GM18499 (cell line): ENCODE measurements at regions not wholly inside any gene's neighbourhood (a gene's known extent, or its start where the extent isn't known, plus 50 kb on each side); places are given as distances from the start of the nearest gene placed in this dataset.
A peak's percentile ranks its signal among the peaks of the same experiment; 100 is the strongest.
"Not testable (repeated sequence)": the region's sequence is repeated elsewhere in the genome, so short reads cannot be mapped to it uniquely, and the experiment has no call there.

Source experiments
- ATAC-seq: cut with Tn5 transposase; IDR thresholded peaks from one replicate; pipeline ENCODE4 v1.9.1; 2021; ENCODE audit warnings: moderate number of reproducible peaks; ENCODE audit not compliant: insufficient read depth, unreplicated experiment

DNA sequence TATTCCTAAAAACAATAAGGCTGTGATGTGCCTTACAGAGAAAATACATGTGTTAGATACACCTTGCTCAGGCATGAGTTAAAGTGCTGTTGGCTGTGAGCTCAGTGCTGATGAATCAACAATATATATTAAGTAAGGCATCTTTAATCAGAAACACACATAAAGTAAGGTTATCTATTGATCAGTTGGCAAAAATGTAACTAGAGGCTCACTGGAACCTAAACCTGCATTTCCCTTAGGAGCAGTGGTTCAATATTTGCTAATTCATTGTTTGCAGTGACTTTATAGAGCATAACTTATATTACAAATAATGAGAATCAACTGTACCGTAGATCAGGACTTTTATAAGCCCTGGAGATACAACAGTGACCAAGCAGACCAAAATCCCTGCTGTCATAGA, 77.0 kb upstream of the CYP1B1 start:
- no peak for ATAC-seq

DNA sequence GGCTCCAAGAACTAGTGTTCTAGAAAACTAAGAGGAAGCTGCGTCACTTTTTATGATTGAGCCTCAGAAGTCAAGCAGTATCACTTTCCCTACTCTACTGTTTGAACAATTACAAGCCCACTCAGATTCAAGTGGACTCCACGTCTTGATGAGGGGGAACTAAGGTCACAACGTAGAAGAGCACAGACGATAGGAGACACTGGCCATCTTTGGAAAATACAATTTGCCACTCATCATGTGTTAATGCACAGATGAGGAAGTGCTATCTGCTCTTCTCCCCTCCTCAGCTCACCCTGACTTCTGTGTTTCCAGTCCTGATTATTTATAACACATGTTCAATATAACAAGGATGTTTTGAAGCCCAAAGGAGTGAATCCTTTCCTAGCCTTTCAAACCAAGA, 76.1 kb upstream of the CYP1B1 start:
- no peak for ATAC-seq

DNA sequence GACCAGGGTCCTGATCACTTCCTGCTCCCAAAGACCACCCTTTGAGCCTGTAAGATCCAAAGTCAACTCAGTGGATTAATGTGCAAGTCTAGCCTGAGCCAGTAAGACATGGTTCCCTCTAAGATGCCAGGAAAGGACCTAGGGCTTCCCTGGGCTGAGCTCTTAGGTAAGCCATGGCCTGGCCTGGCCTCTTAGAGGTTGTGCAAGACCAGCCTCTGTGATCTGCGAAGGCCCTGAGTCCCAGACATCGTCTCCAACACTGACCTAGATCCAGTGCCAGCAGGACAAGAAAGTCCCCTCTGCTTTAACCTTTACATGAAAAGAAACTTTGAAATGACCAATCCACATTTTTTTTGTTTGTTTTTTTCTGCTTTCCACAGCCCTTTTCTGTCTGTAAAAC, 73.6 kb upstream of the CYP1B1 start:
- no peak for ATAC-seq

DNA sequence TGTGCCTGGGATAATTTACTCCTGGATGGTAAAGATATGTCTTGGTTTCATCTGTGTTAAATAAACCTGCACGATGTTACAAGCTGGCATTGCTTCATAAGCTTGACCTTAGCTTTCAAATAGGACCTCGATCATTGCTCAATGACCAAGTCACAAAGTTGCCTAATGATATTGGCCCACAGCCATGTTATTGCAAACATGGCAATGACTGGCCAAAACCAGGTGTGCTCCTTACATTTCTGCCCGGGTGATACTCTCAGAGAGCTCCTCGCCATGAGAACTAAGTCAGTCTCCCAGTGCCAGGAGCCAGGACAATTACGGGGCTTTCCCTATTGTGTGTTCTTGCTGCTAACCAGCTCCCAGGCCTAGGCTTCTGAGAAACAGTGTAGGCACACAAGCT, 72.5 kb upstream of the CYP1B1 start:
- ATAC-seq, result no peak

DNA sequence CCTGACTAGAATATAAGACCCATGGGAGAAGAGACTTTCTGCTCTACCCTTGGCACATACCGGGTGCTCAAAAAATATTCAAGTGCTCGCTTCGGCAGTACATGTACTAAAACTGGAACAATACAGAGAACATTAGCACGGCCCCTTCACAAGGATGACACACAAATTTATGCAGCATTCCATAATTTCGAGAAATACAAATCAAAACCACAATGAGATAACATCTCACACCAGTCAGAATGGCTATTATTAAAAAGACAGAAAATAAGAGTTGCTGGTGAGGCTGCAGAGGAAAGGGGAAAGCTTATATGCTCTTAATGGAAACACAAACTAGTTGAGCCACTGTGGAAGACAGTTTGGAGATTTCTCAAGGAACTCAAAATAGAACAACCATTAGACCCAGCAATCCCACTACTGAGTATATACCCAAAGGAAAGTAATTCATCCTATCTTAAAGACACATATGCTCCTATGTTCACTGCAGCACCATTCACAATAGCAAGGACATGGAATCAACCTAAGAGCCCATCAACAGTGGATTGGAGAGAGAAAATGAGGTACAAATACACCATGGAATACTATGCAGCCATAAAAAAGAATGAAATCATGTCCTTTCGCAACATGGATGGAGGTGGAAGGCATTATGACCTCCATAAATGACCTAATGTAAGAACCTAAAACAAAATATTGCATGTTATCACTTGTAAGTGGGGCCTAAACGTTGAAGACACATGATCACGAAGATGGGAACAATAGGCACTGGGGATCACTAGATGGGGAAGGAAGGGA, 71.6 kb upstream of the CYP1B1 start:
- ATAC-seq, result no peak

DNA sequence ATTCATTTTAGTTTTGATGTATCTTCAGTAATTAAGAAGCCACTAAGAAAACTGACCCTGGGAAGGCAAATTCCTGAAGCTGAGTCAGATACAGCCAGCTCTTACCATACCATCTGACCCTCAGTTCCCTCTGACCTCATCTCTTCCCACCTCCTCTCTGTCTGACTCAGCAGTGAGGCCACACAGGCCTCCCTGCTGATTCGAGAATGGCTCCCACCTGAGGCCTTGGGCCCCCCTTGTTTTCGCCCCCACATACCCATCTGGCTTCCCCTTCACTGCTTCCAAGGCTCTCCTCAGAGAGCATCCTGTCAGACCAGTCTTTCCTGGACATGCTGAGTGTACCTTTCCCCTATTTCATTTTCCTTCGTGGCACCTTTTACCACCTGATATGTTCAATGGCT, 71.0 kb upstream of the CYP1B1 start:
- peak; percentile 79 for ATAC-seq

DNA sequence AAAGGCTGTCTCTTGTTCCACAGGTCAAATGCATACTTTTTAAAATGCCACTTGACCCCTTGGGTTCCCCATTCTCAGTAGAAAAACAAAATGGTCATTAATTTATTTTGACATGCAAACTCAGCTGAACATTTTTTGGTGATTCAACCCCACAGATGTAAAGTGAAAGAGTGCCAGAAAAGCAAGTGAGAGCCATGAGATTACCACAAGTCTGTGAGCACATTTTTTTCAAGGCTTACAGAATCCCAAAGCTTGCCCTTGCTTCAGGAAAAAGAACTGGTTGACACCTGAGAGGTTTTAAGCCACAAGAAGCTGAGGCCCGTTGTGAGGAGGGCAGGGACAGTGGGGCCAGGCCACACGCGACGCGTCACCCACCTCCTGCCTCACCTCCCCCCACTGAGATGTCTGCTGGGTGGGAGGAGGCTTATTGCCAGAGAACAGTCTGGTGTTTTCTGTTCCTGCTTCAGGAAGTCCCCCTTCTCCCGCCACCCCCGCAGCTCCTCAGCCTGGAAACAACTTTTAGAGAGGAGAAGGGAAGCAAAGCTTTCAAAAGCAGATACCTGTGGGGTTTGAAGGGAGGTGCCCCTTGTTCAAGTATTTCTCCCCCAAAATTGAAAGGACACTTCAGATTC, 70.4 kb upstream of the CYP1B1 start:
- ATAC-seq, result peak; percentile 23

DNA sequence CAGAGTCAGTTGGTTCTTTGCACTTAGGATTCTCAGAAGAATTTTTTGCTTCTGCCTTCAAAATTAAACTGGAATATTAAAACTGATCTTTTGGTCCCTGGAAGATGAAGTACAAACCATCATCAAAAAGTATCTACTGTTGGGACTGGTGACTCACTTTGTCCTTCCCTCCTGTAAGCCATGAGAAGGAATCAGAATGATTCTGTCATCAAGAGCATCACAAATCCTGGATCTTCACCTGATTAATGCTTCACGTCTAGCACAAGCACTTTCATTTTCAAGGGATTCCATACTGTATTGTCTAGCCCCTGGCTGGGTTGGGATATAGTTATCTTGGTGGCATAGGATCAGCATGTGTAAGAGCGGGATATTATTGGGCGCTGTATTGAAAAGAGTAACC, 69.3 kb upstream of the CYP1B1 start:
- no peak for ATAC-seq

DNA sequence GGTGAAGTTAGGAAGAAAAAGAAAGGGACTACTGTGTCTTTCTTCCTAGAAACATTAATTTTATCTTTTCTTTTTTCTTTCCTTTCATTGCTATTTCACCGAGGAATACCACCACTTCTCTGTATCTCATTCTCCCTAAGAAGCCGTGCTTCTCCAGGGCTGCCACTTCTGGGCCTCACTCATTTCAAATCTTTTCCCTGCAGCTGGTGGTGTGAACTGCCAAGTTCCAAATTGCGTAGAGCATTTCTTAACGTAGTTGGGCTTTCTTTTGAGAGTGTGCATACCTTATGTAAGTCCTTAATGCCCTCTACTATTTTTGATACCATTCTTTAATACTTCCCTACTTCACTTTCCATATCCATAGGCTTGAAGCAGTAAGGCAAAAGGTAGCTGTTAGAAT, 66.7 kb upstream of the CYP1B1 start:
- ATAC-seq, result no peak

DNA sequence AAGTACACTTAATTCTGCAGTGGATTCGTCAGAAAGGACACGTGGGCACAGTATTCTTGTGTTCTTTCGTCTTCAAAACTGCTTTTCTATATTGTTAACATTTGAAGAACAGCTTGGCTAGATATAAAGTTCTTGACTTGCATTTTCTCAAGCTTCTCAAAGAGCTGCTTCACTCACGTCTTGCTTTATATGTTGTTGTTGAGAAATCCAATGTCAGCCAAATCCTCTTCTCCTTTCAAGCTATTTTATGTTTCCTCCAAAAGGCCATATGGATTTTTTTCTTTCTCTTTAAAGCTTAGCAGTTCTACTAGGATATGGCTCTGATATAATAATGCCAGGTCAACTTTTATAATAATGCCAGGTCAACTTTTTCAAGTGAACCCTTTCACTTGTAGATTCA, 65.5 kb upstream of the CYP1B1 start:
- ATAC-seq, result no peak

DNA sequence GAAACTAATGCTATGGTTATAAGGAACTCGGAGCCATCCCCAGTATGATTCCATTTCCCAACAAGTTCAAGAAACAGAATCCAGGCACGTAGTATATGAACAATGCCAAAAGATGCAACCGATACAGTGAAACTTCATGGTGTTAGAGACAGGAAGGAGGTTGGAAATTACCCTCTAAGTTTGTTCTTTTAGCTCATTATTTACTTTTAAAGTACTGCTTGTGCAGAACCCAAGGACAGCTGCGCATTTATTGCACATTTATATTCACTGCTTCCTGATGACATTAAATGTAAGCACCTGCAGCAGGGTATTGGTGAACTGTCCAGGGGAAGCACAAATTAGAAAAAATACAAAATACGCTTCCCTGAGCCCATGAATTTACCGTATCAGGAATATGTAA, 63.0 kb upstream of the CYP1B1 start:
- no peak for ATAC-seq

DNA sequence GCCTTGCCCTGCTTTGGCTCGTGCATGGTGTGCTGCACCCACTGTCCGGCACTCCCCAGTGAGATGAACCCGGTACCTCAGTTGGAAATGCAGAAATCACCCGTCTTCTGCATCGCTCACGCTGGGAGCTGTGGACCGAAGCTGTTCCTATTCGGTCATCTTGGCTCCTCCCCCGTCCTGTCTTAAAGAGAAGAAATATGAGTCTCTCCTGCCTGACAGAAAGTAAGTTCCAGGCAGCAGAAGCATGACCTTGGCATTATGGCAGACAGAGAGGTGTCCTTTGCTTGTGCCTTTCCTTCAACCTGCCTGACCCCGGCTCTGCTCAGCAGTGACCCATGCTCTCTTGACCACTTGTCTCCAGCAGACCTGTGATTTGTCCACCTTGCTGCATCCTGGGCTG, 62.5 kb upstream of the CYP1B1 start:
- ATAC-seq, result no peak

DNA sequence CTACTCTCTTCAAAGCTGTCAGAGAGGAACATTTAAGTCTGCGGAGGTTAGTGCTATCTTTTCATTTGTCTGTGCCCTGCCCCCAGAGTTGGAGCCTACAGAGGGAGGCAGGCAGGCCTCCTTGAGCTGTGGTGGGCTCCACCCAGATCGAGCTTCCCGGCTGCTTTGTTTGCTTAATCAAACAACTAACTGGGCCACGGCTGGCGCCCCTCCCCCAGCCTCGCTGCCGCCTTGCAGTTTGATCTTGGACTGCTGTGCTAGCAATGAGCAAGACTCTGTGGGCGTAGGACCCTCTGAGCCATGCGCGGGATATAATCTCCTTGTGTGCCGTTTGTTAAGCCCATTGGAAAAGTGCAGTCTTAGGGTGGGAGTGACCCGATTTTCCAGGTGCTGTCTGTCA, 62.0 kb upstream of the CYP1B1 start:
- ATAC-seq, result not testable (repeated sequence)

DNA sequence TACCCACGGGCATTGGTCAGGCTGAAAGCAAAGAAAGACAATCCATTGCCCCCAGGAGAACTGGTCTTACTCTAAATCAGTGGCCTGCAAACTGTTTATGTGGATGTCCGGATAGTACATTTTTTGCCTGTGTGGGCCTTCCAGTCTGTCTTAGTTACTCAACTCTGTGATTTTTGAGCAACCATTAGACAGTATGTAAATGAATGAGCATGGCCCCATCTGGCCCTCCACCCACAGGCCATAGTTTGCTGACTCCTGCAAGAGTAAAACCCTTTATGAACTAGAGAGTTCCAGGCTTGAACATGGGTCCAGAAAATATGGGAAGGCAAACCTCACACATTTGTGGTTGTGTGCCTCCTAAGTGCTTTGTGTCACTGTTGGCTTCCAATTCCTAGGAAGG, 55.7 kb upstream of the CYP1B1 start:
- no peak for ATAC-seq

DNA sequence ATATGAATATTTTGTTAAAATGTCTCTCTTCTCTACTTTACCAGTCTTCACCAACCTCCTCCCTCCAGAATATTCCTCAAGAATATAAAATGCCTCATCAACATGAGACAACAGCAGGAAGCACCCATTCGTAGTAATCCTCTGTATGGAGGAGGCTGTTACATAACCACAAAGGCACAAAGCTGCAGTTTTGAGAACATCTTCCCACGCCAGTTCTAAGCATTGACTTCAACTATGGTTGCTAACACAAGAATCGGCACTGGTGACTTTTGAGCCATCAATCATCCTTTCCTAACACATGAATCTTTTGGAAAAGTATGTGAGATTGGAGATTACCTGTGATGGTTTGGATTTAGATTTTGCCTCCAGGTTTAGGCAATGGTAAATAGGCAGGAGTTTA, 54.9 kb upstream of the CYP1B1 start:
- ATAC-seq, result no peak

DNA sequence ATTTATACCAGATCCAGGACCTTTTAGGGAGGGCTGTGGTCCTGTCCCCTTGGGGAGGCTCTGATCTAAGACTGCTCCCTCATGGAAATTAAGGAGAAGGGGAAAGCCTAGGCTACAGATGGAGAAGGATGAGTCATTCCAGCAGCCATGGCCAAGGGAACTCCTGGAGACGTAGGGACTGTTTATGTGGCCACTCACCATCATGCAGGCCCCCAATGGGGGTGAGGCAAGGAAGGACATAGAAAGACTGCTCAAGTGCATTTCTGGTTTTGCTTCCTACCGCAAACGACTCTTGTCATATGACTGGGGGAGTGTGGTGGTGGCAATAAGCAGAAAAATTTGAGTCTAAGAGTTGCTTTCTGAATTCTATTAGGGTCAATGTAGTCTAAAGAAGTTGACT, 54.0 kb upstream of the CYP1B1 start:
- ATAC-seq, result no peak

DNA sequence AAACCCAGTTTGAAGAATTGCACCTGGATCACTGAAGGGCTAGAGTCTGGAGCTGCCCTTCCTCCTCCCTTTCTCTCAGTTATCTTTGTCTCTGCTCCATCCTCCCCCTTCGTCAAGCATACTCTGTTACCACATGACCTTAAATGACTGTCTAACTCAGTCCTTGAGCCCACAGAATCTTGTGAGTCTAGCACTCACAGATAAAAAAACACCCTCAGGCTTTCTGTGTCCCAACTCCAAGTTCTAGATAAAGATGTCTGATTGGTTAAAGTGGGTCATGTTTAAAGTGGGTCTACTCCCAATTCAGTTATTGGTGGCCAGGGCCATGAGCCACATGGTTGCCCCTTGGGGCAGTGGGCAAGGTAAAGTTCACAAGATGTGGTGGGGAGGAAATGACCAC, 53.5 kb upstream of the CYP1B1 start:
- ATAC-seq, result no peak

DNA sequence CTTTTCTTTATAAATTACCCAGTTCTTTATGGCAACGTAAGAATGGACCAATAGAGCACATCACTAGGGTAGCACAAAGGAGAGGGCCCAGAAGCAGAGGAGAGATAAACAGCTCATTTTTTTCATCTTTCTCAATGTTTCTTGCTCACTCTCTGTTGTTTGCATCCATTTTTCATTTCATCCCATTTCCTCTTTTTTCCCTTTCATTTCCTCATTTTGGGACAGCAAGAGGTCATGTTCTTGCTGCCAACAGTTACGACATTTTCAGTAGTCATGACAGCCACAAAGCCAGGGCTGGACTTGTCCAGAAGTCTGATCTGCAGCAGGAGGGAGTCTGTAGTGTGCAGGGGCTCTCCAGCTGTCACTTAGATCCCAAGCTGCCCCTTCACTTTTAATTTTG, 52.7 kb upstream of the CYP1B1 start:
- no peak for ATAC-seq

DNA sequence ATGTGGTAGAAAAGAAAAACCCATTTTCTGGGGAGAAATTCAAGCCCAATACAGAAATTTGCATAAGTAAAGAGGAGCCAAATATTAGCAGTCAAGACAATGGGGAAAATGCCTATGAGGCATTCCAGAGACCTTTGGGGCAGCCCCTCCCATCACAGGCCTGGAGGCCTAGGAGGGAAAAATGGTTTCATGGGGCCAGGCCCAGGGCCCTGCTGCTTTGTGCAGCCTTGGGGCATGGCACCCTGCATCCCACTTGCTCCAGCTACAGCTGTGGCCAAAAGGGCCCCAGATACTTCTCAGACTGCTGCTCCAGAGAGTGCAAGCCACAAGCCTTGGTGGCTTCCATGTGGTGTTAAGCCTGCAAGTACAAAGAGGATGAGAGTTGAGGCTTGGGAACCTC, 51.3 kb upstream of the CYP1B1 start:
- ATAC-seq, result no peak

DNA sequence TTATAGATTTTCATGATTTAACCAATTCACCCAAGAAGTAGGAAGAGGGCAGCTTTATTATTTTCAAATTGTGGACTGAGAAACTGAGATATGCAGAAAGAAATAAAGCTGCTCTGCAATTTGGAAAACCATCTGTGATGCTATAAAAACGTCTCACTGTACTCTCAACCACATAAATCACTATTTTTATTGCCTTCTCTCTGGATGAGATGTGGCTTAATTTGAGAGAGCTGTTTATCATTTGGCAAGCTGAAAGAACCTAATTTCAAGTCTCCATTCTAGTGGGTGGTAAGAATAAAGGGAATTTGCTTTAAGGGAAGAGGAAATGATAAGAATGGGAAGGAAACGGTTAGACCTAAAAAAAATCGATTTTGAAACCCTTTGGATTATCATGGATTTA, 49.9 kb upstream of the CYP1B1 start:
- ATAC-seq, result no peak
